K562 (cell line): ENCODE measurements at regions not wholly inside any gene's neighbourhood (a gene's known extent, or its start where the extent isn't known, plus 50 kb on each side); places are given as distances from the start of the nearest gene placed in this dataset.

Source experiments
- BRD9 ChIP-seq: fragments of 450-650 bp; IDR thresholded peaks from 2 replicates; pipeline ENCODE4 v1.6.1; 2018; ENCODE audit warnings: low read depth; ENCODE audit not compliant: partially characterized antibody
- CBX8 ChIP-seq: fragments of 200-600 bp; sonication (generic); IDR thresholded peaks from 2 replicates; pipeline ENCODE4 v1.6.1; 2012; ENCODE audit warnings: borderline replicate concordance, mixed run types, low read depth, mild to moderate bottlenecking, moderate library complexity, mixed read lengths, low read length, control low read depth, inconsistent platforms; ENCODE audit not compliant: poor library complexity, severe bottlenecking; ENCODE audit errors: extremely low read depth
- HDAC2 ChIP-seq: fragments of 450-650 bp; IDR thresholded peaks from 2 replicates; pipeline ENCODE4 v1.6.1; 2016; ENCODE audit warnings: mild to moderate bottlenecking
- KLF16 ChIP-seq: IDR thresholded peaks from 2 replicates; pipeline ENCODE4 v1.6.1; 2016; ENCODE audit warnings: antibody characterized with exemption
- NCOA1 ChIP-seq: fragments of 450-650 bp; IDR thresholded peaks from 2 replicates; pipeline ENCODE4 v1.6.1; 2016; ENCODE audit warnings: low read depth
- OTX1 ChIP-seq: fragments of 450-650 bp; formaldehyde crosslinking; IDR thresholded peaks from 2 replicates; pipeline ENCODE4 v1.4.0; 2022; ENCODE audit warnings: mild to moderate bottlenecking
- PML ChIP-seq: IDR thresholded peaks from 2 replicates; pipeline ENCODE4 v1.6.1; 2012; ENCODE audit warnings: low read length, inconsistent platforms
- PPARD ChIP-seq: fragments of 250-450 bp; sonication (Bioruptor Pico); IDR thresholded peaks from 2 replicates; pipeline ENCODE4 v1.8.0; 2022; ENCODE audit warnings: inconsistent platforms, mild to moderate bottlenecking, moderate library complexity
- SP1 ChIP-seq: sonication (generic); formaldehyde crosslinking; IDR thresholded peaks from 2 replicates; pipeline ENCODE4 v1.8.1; 2022; ENCODE audit warnings: mild to moderate bottlenecking, missing genetic modification reagents
- TRIM28 ChIP-seq: fragments of 450-650 bp; IDR thresholded peaks from 2 replicates; pipeline ENCODE4 v1.6.1; 2017
- ZNF561 ChIP-seq: fragments of 450-650 bp; formaldehyde crosslinking; conservative IDR thresholded peaks from 2 replicates; pipeline ENCODE4 v1.4.0; 2020; ENCODE audit warnings: mild to moderate bottlenecking, moderate library complexity
- TF ChIP-seq, protein P1 (sequence below): fragments of 450-650 bp; IDR thresholded peaks from 2 replicates; pipeline ENCODE4 v1.6.1; 2017; ENCODE audit warnings: mild to moderate bottlenecking, moderate library complexity
- TF ChIP-seq, protein P2 (sequence below): fragments of 250-450 bp; sonication (Bioruptor Pico); IDR thresholded peaks from 2 replicates; pipeline ENCODE4 v1.5.0; 2020; ENCODE audit warnings: mild to moderate bottlenecking, borderline replicate concordance
- TF ChIP-seq, protein P3 (sequence below), 2 experiments: fragments of 450-650 bp in 1 of 2; sonication (generic) in 1 of 2; formaldehyde crosslinking in 1 of 2; IDR thresholded peaks in 1 of 2; conservative IDR thresholded peaks in 1 of 2; 2 replicates each; pipeline versions ENCODE4 v1.6.1 to v1.8.1; 2016 to 2023; ENCODE audit warnings: mild to moderate bottlenecking in 2 of 2, moderate library complexity in 2 of 2, inconsistent platforms in 1 of 2, missing genetic modification reagents in 1 of 2
- TF ChIP-seq, protein P4 (sequence below), 2 experiments: fragments of 450-650 bp in 1 of 2; IDR thresholded peaks; 2 replicates each; pipeline ENCODE4 v1.6.1; 2011 to 2017; ENCODE audit warnings: low read depth in 2 of 2, antibody characterized with exemption in 1 of 2, borderline replicate concordance in 1 of 2, low read length in 1 of 2, mild to moderate bottlenecking in 1 of 2, mixed read lengths in 1 of 2; ENCODE audit not compliant: control insufficient read depth in 1 of 2
- TF ChIP-seq, protein P5 (sequence below): fragments of 200-800 bp; sonication (Bioruptor generic); IDR thresholded peaks from 2 replicates; pipeline ENCODE4 v1.6.1; 2017; ENCODE audit warnings: missing genetic modification characterization, missing compliant biosample characterization

DNA sequence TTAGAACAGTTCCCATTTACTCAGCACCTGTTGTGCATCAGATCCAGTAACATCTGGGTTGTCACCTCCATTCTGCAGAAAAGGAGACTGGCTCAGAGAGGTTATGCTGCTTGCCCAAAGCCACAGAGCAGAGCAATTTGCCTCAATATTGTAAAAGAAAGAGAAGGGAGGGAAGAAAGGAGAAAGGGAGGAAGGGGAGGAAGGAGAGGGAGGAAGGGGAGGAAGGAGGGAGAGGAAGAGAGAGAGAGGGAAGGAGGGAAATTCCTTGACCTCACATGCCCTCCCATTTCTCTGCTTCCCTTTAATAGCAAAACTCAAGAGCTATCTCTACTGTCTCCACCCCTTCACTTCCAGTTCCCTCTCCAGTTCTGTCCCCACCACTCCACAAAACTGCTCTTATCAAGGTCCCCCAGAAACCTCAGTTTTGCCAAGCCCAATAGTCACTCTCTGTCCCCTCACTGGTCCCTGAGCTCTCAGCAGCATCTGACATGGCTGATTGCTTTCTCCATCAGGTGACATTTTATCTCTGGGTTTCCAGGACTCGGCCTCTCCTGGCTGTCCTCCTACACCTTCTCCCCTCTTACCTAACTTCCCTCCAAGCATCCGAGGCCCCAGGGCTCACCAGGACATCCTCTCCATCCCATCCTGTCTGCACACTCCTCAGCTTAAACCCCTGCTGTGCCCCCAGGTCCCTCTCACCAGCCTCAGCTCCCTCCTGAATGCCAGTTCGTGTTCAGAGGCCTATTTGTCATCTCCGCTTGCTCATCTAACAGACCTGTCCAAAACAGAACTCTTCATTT, 104.7 kb upstream of the LINGO1 start (continued):
- TF ChIP-seq KLF16, result peak; percentile 87
- TF ChIP-seq, protein P1, sequence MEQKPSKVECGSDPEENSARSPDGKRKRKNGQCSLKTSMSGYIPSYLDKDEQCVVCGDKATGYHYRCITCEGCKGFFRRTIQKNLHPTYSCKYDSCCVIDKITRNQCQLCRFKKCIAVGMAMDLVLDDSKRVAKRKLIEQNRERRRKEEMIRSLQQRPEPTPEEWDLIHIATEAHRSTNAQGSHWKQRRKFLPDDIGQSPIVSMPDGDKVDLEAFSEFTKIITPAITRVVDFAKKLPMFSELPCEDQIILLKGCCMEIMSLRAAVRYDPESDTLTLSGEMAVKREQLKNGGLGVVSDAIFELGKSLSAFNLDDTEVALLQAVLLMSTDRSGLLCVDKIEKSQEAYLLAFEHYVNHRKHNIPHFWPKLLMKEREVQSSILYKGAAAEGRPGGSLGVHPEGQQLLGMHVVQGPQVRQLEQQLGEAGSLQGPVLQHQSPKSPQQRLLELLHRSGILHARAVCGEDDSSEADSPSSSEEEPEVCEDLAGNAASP, result peak; percentile 98
- 0 out of 2 replicates have a peak, but pooled peaks have one; percentile 33 for TF ChIP-seq PML
- TF ChIP-seq, protein P2, sequence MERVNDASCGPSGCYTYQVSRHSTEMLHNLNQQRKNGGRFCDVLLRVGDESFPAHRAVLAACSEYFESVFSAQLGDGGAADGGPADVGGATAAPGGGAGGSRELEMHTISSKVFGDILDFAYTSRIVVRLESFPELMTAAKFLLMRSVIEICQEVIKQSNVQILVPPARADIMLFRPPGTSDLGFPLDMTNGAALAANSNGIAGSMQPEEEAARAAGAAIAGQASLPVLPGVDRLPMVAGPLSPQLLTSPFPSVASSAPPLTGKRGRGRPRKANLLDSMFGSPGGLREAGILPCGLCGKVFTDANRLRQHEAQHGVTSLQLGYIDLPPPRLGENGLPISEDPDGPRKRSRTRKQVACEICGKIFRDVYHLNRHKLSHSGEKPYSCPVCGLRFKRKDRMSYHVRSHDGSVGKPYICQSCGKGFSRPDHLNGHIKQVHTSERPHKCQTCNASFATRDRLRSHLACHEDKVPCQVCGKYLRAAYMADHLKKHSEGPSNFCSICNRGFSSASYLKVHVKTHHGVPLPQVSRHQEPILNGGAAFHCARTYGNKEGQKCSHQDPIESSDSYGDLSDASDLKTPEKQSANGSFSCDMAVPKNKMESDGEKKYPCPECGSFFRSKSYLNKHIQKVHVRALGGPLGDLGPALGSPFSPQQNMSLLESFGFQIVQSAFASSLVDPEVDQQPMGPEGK, result no peak
- TF ChIP-seq, protein P3, sequence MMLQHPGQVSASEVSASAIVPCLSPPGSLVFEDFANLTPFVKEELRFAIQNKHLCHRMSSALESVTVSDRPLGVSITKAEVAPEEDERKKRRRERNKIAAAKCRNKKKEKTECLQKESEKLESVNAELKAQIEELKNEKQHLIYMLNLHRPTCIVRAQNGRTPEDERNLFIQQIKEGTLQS (IDR thresholded peaks at IDR 0.05), result peak; percentile 16; the same call in 1 of the 2 replicates
- TF ChIP-seq, protein P3 (CRISPR knock-in tag; conservative IDR thresholded peaks at IDR 0.05), result no peak
- TF ChIP-seq, protein P4, sequence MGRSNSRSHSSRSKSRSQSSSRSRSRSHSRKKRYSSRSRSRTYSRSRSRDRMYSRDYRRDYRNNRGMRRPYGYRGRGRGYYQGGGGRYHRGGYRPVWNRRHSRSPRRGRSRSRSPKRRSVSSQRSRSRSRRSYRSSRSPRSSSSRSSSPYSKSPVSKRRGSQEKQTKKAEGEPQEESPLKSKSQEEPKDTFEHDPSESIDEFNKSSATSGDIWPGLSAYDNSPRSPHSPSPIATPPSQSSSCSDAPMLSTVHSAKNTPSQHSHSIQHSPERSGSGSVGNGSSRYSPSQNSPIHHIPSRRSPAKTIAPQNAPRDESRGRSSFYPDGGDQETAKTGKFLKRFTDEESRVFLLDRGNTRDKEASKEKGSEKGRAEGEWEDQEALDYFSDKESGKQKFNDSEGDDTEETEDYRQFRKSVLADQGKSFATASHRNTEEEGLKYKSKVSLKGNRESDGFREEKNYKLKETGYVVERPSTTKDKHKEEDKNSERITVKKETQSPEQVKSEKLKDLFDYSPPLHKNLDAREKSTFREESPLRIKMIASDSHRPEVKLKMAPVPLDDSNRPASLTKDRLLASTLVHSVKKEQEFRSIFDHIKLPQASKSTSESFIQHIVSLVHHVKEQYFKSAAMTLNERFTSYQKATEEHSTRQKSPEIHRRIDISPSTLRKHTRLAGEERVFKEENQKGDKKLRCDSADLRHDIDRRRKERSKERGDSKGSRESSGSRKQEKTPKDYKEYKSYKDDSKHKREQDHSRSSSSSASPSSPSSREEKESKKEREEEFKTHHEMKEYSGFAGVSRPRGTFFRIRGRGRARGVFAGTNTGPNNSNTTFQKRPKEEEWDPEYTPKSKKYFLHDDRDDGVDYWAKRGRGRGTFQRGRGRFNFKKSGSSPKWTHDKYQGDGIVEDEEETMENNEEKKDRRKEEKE (IDR thresholded peaks at IDR 0.05; ENCODE audit: borderline replicate concordance in 1 of 2, control insufficient read depth in 1 of 2, low read depth in 2 of 2, low read length in 1 of 2), result 0 out of 4 replicates have a peak, but pooled peaks of 1 of the 2 experiments have one; percentile 54
- peak; percentile 99 for TF ChIP-seq HDAC2
- TF ChIP-seq TRIM28, result peak; percentile 27; the same call in 1 of the 2 replicates
- TF ChIP-seq, protein P5, sequence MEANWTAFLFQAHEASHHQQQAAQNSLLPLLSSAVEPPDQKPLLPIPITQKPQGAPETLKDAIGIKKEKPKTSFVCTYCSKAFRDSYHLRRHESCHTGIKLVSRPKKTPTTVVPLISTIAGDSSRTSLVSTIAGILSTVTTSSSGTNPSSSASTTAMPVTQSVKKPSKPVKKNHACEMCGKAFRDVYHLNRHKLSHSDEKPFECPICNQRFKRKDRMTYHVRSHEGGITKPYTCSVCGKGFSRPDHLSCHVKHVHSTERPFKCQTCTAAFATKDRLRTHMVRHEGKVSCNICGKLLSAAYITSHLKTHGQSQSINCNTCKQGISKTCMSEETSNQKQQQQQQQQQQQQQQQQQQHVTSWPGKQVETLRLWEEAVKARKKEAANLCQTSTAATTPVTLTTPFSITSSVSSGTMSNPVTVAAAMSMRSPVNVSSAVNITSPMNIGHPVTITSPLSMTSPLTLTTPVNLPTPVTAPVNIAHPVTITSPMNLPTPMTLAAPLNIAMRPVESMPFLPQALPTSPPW (CRISPR knock-in tag), result peak; percentile 44; the same call in 1 of the 2 replicates
- TF ChIP-seq NCOA1, result peak; percentile 90
- TF ChIP-seq PPARD, result no peak
- TF ChIP-seq OTX1 (CRISPR knock-in tag), result 0 out of 2 replicates have a peak, but pooled peaks have one; percentile 4
- TF ChIP-seq CBX8, result no peak
- peak; percentile 38; the same call in 1 of the 2 replicates for TF ChIP-seq SP1 (CRISPR knock-in tag)
- no peak for TF ChIP-seq ZNF561 (CRISPR knock-in tag)
- TF ChIP-seq BRD9, result peak; percentile 88
